Stimulated activated CD8-positive, alpha-beta memory T cell treated with anti-CD3 and anti-CD28 coated beads, Interleukin-12 subunit alpha, Interleukin-12 subunit beta, amount 100 ng/mL, for 24 hours (primary cell): ENCODE measurements at regions not wholly inside any gene's neighbourhood (a gene's known extent, or its start where the extent isn't known, plus 50 kb on each side); places are given as distances from the start of the nearest gene placed in this dataset.
"Not testable (repeated sequence)": the region's sequence is repeated elsewhere in the genome, so short reads cannot be mapped to it uniquely, and the experiment has no call there.

Experiments used
- DNase-seq: peaks from one replicate; pipeline ENCODE4 v3.0.0-alpha.2; 2020; ENCODE audit errors: extremely low read depth

DNA sequence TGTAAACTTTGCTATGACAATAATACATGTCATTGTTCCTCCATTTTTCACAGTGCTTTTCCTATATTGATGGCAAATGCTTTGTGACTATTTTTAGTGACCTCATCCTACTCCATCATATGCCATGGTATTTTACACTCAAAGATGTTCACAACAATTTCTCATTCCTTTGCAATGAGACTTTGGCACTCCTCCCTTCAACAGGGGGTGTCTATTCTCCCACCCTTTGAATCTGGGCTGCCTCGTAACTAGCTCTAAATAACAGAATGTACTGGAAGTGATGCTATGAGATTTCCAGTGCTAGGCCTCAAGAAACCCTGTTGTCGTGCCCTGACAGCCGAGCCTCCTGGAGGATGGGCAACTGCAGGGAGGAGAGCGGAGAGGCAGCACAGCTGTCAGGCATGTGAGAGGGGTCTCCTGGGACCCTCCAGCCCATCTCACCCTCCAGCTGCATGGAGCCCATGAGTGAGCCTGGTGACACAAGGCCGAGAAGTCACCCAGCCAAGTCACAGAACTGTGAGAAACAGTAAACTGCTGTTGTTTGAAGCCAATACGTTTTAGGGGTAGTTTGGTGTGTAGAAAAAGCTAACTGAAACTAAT, 103.1 kb upstream of the APCDD1 start:
- no peak for DNase-seq

DNA sequence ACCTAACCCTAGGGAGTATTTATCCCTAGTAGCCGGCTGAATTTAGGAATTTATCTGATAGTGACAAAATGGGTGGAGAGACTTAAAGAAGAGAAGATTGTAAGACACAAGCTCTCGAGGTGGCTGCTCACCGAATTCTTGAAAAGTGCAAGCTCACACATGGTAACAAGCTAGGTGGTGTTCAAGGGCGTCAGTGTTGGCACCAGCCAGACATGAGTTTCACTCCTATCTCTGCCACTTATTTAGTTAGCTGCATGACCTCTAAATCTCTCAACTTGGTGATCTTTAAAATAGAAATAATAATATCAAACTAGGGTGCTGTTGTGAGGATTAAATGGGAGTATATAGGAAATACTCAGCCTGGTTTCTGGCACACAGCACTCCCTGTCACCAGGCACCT, 102.6 kb upstream of the APCDD1 start:
- DNase-seq = no peak

DNA sequence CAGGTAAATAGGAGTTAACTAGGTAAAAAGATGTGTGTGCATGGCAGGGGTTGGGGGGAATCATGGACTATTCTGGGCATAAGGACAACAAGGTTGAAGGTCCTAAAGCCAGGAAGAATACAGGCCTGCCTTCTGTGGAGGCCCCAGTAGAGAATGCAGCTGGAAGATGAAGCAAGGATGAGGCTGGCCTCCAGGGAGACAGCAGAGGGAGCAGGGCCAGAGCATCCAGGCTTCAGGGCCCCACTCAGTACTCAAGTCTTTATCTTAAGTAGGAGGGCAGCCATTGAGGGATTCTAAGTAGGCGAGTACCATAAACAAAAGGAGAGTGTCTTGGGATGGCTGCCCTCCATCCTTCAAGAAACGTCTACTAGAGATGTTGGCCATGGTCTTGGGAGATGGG, 101.8 kb upstream of the APCDD1 start:
- DNase-seq = no peak

DNA sequence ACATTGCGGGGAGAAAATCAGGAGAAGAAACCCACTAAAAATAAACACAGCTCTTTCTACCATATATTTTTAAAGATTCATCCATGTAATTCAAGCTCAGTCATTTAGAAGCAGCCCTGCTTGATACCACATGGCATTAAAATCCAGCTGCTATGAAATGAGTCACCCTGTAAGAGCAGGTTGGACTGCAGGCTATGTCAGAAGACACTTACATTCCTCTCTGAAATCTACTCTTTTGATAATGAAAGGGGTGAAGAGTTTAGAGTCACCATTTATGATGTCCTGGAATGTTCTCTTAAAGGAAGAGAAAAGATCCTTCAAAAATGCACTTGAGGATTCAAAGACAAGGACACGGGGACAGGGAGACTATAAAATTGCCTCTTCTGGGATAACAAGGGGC, 100.6 kb upstream of the APCDD1 start:
- DNase-seq = no peak

DNA sequence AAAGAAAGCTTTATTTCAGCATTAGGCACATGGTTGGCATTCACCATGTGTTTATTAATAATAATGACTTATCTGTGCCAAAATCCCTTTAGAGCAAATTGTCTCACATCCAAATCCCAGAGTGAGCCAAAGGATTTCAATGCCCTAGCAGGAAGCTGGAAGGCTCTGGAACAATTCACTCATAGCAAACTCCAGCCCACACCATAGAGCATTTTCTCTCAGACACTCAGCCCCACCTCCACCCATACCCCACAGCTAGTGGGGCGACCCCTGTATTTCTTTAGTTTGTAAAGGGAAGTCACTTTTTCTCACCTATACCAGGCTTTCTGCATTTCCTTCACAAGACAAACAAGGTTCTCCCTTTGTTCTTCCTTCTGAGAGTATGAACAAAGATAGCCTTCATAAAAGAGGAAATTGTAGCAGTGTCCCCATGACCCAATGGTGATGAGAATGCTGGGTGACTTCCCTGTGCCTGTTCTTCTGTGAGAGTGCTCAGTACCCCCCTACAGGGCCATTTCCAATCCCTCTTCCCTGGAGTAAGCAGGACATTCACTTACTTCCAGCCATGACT, 100.1 kb upstream of the APCDD1 start:
- no peak for DNase-seq

DNA sequence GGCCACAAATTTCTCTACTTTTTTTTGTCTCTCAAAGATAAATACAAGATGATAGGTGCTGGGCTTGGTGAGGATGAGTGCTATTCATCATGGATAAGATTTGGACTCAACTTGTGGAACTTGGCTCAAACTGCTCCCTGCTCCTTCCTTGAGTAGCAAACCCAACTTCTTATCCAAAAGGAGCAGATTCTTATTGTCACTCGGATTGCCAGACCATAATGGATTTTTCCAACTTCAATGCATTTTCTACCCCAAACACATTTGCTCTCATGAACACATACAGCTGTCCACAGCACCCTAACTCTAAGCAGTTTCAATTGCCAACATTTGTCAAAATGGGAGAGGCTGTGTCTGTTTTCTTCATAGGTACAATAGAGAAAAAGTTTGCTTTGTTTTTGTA, 99.5 kb upstream of the APCDD1 start:
- DNase-seq = no peak

DNA sequence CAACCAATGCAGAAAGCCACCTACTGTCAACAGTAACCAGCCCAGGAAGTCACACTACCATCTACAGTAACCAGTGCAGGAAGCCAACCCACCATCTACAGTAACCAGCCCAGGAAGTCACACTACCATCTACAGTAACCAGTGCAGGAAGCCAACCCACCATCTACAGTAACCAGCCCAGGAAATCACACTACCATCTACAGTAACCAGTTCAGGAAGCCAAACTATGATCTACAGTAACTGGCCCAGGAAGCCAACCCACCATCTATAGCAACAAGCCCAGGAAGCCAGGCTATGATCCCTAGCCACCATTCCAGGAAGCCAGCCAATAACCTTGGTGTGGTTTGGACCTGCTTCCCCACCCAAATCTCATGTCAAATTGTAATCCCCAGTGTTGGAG, 97.4 kb upstream of the APCDD1 start:
- DNase-seq = not testable (repeated sequence)

DNA sequence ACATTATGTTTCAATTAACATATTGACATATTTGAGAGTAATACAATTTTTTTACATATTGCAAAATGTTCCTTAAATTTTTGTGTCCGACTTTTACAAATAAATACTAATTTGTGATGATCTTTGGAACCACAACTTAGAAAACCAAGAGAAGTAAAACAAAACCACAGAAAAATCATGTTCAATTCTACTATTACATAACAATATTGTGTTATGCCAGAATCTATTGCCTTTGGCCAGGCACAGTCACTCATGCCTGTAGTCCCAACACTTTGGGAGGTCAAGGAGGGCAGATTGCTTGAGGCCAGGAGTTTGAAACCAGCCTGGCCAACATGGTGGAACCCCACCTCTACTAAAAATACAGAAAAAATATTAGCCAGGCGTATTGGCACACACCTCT, 92.8 kb upstream of the APCDD1 start:
- no peak for DNase-seq

DNA sequence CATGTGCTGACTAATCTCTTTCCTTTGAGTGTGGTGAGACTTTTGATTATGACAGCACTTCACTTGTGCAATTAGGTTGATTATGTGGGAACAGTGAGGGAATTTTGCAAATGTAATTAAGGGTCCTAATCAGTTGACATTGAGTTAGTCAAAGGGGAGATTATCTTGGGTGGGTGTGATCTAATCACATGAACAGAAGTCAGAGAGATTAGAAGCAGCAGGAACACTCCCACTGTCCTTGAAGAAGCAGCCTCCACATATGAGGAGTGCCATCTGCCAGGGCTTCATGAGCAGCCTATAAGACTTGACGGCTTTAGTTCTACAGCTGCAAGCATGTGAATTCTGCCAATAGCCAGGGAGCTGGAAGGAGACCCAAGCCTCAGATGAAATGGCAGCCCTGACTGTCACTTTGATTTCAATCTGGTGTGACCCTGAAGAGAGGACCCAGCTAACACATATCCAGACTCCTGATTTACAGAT, 89.4 kb upstream of the APCDD1 start:
- DNase-seq = no peak

DNA sequence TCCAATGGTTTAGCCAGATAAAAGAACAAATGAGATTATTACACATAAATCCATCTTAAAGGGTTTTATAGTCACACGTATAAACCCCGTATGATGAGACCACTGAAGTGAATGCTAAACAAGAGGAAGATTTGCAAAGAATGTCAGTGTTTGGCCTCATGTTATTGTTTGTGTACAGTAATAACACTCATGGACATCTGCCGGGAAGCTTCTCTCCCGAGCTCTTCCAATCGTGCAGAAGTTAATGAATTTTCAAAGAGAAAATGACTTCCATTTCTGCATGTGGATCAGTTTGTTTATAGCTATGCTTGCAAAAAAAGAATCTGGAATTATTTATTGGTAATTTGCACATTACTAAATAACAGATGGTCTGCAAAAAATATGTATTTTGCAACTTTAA, 88.5 kb upstream of the APCDD1 start:
- DNase-seq = no peak

DNA sequence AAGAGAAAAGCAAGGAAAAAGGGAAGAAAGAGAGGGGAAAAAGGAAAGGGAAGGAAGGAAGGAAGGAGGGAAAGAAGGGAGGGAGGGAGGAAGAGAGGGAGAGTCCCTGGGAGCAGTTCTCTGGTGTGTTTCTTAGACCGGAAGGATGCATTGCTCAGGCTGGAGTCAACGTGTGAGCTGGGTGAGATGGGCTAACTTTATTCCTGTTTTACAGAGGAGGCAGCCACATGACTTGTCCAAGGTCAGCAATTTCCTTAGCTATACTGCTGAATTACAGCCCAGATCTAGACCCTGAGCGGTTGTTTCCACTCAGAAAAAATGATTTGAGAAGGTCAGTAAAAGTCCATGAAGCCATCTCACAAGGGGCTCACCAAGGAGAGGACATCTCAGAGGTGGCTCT, 86.6 kb upstream of the APCDD1 start:
- DNase-seq = no peak

DNA sequence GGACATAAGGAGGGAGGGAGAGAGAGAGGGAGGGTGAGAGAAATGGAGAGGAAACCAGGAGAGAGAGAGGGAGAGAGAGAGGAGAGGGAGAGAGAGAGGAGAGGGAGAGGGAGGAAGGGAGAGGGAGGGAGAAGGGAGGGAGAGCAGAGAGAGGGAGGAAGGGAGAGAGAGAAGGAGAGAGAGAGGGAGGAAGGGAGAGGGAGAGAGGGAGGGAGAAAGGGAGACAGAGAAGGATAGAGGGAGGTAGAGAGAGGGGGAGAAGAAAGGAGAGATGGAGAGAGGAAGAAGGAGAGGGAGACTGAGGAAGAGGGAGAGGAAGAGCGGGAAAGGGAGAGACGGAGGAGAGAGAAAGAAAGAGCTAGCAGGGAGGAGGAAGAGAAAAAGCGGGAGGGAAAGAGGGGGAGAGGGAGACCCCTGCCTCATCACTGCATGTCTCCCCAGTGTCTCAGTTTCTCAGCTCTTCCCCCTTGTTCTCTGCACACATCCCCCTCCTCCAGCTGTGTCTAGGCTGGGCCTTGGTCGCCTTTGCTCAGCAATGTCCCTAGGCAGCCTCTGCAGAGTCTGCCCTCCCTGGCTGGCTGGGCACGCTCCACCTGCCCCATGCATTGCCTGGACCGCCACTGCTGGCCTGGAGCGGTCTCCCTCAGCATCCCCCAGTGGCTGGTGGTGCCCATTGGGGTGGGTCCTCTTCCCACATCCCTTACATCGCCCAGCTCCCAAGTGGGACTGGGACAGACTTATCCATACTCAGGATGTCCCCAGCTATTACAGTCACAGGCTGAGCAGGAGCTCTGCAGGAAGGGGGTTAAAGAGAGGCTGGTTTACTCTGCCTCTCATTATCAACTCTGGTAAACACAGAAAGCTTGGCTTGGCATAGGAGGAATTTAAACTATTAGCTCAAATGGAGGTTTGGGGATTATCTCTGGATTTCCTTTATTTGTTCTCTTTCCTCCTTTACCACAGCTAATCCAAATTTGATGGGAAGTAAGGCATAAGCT, 85.7 kb upstream of the APCDD1 start:
- no peak for DNase-seq

DNA sequence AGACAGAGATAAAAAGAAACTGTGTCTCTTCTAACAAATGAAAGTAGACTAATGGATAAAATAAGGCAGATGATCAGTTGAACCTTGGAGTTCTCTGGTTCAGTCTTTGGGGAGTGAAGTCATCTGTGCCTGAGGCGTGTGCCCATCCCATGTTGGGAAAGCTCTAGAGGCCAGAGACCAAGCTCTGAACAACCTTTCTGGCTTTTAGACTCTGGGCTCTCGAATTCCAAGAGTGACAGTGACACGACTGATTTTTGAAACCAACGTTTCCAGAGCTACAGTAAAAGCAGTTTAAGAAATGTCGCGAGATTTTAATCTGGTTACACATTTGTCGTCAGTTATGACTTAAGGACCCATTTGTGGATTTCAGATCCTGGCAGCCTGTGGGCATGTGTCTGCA, 83.7 kb upstream of the APCDD1 start:
- DNase-seq = no peak

DNA sequence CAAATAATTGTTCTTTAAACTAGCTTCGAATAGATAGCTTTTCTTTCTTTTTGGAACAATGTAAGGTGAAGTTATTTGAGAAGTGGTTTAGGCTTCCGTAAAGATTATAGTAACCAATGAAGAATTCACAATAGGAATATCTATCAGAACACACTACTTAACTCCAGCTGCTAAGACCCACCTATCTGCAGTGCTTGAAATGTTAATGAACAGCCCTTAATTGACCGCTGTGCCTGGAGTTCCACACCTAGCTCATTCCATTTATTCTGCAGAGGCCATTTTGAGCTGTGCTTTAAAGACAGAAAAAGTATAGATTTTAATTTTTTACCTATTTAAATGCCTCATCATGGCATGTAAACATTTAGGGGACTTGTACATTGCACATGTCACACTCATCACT, 83.3 kb upstream of the APCDD1 start:
- no peak for DNase-seq

DNA sequence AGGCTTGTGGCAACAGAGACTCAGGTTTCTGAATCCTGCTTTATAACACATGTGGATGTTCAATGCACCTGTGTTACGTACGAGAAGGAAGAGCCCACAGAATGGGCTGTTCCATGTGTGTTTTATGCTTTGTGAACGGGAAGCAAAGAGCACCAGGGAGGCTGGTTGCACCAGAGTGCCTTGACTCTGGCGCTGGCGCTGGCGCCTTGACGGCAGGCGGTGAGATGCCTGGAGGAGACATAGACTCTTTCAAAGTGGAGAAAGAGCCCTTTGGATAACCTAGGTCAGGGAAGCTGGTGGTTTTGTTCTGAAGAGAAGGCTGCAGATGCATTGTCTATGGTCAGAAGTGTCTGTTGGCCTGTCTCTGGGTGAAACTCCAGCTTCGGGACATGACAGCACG, 80.2 kb upstream of the APCDD1 start:
- DNase-seq = no peak

DNA sequence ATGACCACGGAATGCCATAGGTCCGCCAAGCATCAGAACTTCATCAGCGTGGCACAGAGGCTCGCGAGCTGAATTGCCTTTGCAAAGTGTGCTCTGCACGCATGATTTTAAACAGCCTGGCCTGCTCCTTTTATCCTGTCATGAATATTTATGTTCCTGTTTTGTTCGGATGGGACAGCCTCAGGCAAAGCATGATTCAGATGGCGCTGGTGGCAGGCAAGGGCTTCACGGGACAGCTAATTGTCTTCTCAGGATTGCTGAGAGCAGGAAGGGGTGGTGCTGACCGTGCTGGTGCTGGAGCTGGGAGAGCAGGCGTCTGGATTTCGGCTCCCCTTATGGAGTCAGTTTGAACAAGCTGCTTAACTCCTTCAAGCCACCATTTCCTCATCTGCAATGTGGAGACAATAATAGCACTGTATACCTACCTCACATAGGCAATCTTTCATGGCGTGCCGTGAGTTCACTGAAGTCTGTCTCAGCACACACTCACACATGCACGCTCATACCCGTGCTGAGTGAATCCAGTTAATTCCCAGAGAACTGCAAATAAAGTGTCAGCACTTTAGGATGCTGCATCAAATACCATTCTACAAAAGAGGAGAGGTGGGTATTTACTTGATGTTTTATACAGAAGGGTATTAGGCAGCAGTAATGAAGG, 79.7 kb upstream of the APCDD1 start:
- DNase-seq = no peak

DNA sequence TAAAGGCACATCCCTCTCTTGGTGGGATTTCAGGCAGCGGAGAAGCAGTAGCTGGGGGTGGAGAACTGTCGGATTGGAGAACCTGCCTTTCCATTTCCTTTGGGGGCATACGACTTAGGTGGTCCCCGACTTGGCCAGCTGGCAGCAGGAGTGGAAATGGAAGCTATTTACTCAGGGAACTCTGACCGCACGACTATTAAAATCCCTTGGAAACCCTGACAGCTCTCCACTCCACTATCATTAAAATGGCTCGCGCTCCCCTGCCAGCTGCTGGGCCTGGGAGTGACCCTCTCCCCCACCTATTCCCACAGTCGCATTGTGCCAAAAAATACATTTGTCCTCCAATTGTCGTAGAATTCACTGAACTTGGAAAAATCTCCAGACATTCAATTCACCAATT, 77.7 kb upstream of the APCDD1 start:
- DNase-seq = no peak

DNA sequence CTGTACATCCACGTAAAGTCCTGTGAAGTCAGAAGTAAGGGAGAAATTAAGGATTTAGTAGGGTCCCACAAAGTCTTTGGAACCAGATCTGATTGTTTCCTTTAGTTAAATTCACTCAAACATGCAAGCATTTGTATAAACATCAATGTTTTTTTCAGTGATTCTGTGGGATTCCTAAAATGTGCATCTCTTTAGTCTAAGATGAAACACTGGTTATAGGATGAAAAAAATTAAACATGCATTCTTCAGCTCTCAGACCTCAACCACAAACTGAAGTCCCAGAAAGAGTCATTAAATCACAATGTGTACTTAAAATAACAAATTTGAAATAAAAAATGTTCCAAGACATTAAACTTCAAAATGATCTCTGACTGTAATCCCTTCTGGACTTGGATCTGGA, 76.5 kb upstream of the APCDD1 start:
- DNase-seq = no peak

DNA sequence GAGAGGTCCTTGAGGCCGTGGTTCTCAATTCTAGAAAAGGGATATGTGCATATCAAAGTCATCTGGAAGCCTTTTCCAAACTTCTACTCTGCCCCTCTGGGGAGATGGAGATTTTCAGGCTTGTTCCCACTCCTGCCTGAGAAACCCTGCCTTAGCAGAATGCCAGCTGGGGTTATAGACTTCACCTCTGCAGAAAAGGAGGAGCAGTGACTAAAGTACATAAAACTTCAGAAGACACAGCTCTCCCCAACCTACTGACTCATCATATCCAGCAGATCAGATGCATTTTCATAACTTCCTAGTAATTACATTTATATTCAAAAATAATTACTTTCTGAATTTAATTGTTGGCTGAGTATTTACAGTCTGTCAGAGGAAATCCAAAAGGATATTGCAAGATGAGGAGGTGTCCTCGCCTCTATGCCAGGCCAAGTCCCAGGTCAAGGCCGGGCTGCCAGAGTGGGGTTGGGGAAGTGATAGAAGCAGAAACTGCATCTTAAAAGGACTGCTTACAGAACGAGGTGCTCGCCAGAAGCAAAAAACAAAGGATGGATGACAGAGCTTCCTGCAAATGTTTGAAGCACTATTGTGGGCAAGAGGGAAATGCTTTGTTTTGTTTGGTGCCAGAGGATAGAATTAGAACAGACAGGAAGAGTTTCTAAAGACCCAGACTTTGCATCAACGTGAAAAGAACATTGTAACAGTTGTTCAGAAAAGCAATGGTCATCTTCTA, 75.6 kb upstream of the APCDD1 start:
- DNase-seq = no peak

DNA sequence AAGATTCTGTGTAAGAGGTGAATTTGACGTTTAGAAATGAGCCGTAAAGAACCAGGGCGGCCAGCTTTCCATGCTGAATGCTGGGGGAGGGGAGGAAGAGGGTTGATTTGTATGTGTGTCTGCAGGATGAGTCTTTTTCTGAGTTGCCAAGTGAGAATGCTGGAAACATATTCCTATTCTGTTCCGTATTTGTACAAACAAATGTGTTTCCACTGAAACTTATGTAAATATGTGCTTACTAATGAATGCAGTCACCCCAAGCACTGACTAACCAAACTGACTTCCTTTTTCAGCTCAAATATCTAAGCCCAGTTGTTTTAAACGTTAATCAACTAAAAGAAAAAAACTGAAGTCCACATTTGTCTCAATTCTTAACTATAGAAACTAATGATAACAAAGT, 74.9 kb upstream of the APCDD1 start:
- DNase-seq = no peak

DNA sequence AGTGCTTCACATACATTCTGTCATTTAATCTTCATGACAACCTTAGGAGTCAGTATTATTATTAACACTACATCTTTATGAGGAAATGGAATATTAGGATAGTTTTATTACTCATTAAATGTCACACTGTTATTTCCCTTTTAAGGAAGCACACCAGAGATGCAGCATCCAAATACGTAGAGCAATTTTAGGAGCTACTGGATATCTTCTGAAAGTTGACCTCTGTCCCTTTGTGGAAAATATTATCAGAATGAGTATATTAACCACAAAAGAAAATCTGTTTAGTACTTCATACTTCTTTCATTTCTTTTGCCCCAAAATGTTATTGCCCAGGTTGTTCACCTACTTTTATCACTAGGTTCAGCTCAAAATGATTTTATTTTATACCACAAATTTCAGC, 72.9 kb upstream of the APCDD1 start:
- DNase-seq = no peak

DNA sequence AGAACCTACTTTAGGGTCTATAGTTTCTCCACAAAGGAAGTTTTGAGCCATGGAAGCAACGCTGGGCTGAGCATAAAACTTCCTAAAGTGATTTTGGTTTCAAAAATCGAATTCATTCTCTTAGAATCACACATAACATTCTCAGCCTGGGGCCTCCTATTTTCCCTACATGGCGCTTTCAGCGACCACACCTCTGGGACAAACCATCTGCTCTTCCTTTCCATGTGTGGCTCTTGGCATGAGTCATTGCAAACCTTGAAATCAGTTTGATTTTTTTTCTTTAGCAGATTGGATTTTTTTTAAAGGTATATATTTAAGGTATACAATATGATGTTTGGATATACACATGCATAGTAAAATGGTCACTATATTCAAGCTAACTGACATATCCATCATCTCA, 72.5 kb upstream of the APCDD1 start:
- DNase-seq = no peak
